HEK293T (cell line): ENCODE measurements at regions not wholly inside any gene's neighbourhood (a gene's known extent, or its start where the extent isn't known, plus 50 kb on each side); places are given as distances from the start of the nearest gene placed in this dataset.

Experiments
- FOXK2 ChIP-seq: fragments of 450-650 bp; IDR thresholded peaks from 2 replicates; pipeline ENCODE4 v1.6.1; 2016; ENCODE audit warnings: mild to moderate bottlenecking
- FOXM1 ChIP-seq: fragments of 450-650 bp; IDR thresholded peaks from 2 replicates; pipeline ENCODE4 v1.6.1; 2017; ENCODE audit warnings: mild to moderate bottlenecking, borderline replicate concordance
- HDGF ChIP-seq: fragments of 450-650 bp; IDR thresholded peaks from 2 replicates; pipeline ENCODE4 v1.6.1; 2017; ENCODE audit warnings: antibody characterized with exemption, borderline replicate concordance
- NFRKB ChIP-seq: fragments of 450-650 bp; IDR thresholded peaks from 2 replicates; pipeline ENCODE4 v1.6.1; 2016; ENCODE audit warnings: mild to moderate bottlenecking, moderate library complexity
- TARDBP ChIP-seq: fragments of 450-650 bp; IDR thresholded peaks from 2 replicates; pipeline ENCODE4 v1.6.1; 2016

GRCh38 chr6:91569071-91569470 is 982.2 kb upstream of the MAP3K7 start:
- TF ChIP-seq TARDBP = no peak
- no peak for TF ChIP-seq FOXK2
- no peak for TF ChIP-seq NFRKB
- no peak for TF ChIP-seq FOXM1
- no peak for TF ChIP-seq HDGF
